ENCODE measurements at regions not wholly inside any gene's neighbourhood (a gene's known extent, or its start where the extent isn't known, plus 50 kb on each side); places are given as distances from the start of the nearest gene placed in this dataset.

DNA sequence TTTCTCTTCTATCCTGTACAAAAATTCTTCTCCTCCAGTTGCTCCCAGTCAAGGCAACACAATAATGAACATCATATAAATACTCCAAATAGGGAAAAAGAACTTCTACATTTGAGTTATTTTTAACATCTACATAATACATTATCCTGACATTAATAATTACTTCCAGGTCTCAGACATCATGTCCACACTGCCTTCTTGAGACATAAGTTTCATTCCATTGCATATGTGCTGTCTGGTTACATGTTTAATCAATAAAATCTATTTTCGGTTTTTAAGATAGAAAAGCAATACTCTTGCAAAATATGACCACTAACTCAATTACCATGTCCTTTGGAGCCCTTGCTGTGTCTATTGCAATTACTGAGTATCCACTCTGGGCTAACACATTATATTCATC is 881.9 kb downstream of the GALC start:
- Histone ChIP-seq H3K27ac (ENCODE audit: low read length) (no peak overlapping the region), H3K36me3 (ENCODE audit: insufficient read depth, low read length) (no peaks in the 10 kb centered on the region), H2AFZ (ENCODE audit: low read depth, low read length) (no peak overlapping the region), H3K9me3 (ENCODE audit: insufficient read depth, low read length, severe bottlenecking) (no peaks in the 10 kb centered on the region), H3K4me3 (ENCODE audit: low read depth in 1 of 2, low read length in 2 of 2) (no peak overlapping the region), H4K20me1 (ENCODE audit: insufficient read depth, low read length) (no peaks in the 10 kb centered on the region), H3K27me3 (ENCODE audit: insufficient read depth, low read length, poor library complexity) (no peaks in the 10 kb centered on the region), H3K79me2 (ENCODE audit: insufficient read depth, low read length) (no peaks in the 10 kb centered on the region), H3K9ac (ENCODE audit: low read depth, low read length) (no peak overlapping the region), H3K4me2 (ENCODE audit: insufficient read depth, low read length) (no peak overlapping the region), H3K4me1 (ENCODE audit: insufficient read depth, low read length) (no peaks in the 10 kb centered on the region)
- no peak for ATAC-seq (ENCODE audit: insufficient read depth, low read depth)
- no peak for DNase-seq
- TF ChIP-seq EZH2 (IDR thresholded peaks at IDR 0.05; ENCODE audit: borderline replicate concordance, low read depth, low read length, severe bottlenecking) = no peak

DNA sequence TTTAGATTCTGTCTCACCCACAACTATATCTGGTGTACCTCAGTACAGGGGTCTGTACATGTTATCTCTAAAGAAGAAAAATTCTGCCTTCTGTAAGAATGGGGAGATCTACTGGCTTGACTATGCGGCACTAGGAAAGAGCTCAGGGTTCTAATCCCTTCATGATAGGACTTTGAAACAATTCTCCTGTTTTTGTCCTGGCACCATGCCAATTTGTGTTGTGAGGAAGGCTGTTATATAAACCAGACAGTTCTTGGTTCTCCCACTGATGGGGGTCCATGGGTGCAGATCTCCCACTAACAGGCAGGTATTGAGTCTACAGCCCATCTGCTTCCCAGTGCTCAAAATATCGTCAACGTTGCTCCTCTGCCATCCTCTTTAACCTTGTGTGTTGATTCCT is 883.7 kb downstream of the GALC start:
- no peaks in the 10 kb centered on the region for H3K4me1 ChIP-seq (ENCODE audit: insufficient read depth, low read length)
- H3K27me3 ChIP-seq (ENCODE audit: insufficient read depth, low read length, poor library complexity) = no peaks in the 10 kb centered on the region
- no peak overlapping the region for H3K4me3 ChIP-seq (ENCODE audit: low read depth in 1 of 2, low read length in 2 of 2)
- H3K27ac ChIP-seq (ENCODE audit: low read length) = no peak overlapping the region
- H3K79me2 ChIP-seq (ENCODE audit: insufficient read depth, low read length) = no peaks in the 10 kb centered on the region
- no peak overlapping the region for H3K4me2 ChIP-seq (ENCODE audit: insufficient read depth, low read length)
- TF ChIP-seq EZH2 (IDR thresholded peaks at IDR 0.05; ENCODE audit: borderline replicate concordance, low read depth, low read length, severe bottlenecking) = no peak
- TF ChIP-seq, protein P1, sequence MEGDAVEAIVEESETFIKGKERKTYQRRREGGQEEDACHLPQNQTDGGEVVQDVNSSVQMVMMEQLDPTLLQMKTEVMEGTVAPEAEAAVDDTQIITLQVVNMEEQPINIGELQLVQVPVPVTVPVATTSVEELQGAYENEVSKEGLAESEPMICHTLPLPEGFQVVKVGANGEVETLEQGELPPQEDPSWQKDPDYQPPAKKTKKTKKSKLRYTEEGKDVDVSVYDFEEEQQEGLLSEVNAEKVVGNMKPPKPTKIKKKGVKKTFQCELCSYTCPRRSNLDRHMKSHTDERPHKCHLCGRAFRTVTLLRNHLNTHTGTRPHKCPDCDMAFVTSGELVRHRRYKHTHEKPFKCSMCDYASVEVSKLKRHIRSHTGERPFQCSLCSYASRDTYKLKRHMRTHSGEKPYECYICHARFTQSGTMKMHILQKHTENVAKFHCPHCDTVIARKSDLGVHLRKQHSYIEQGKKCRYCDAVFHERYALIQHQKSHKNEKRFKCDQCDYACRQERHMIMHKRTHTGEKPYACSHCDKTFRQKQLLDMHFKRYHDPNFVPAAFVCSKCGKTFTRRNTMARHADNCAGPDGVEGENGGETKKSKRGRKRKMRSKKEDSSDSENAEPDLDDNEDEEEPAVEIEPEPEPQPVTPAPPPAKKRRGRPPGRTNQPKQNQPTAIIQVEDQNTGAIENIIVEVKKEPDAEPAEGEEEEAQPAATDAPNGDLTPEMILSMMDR (IDR thresholded peaks at IDR 0.05; ENCODE audit: borderline replicate concordance, extremely low read depth, low read length, poor library complexity, severe bottlenecking) = no peak
- H3K9ac ChIP-seq (ENCODE audit: low read depth, low read length) = no peak overlapping the region
- no peaks in the 10 kb centered on the region for H3K9me3 ChIP-seq (ENCODE audit: insufficient read depth, low read length, severe bottlenecking)
- ATAC-seq (ENCODE audit: insufficient read depth, low read depth) (no peak), DNase-seq (no peak)
- H3K36me3 ChIP-seq (ENCODE audit: insufficient read depth, low read length) = no peaks in the 10 kb centered on the region
- H2AFZ ChIP-seq (ENCODE audit: low read depth, low read length) = no peak overlapping the region
- H4K20me1 ChIP-seq (ENCODE audit: insufficient read depth, low read length) = no peaks in the 10 kb centered on the region

DNA sequence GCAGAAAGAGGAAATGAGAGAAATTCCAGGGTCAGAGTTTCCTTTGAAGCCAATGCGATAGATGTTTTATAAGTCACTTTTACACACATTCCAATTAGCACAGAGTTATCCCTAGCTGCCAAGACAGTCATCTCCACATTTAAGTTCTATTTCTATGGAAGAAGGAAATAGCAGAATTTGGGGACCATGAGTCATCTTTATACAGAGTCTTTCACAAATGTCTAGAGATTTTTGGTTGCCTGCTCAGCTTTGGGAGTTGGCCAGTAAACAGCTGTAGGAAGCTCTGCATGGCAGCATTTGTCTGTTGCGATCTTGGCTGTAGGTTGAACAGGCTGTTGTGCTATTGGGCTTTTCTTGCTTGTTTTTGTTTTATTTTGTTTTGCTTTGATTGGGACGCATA is 884.3 kb downstream of the GALC start:
- H3K9me3 ChIP-seq (ENCODE audit: insufficient read depth, low read length, severe bottlenecking) = no peaks in the 10 kb centered on the region
- no peaks in the 10 kb centered on the region for H3K36me3 ChIP-seq (ENCODE audit: insufficient read depth, low read length)
- no peaks in the 10 kb centered on the region for H3K4me1 ChIP-seq (ENCODE audit: insufficient read depth, low read length)
- H3K27ac ChIP-seq (ENCODE audit: low read length) = no peak overlapping the region
- H2AFZ ChIP-seq (ENCODE audit: low read depth, low read length) = no peak overlapping the region
- H4K20me1 ChIP-seq (ENCODE audit: insufficient read depth, low read length) = no peaks in the 10 kb centered on the region
- no peak overlapping the region for H3K9ac ChIP-seq (ENCODE audit: low read depth, low read length)
- no peak for TF ChIP-seq EZH2 (IDR thresholded peaks at IDR 0.05; ENCODE audit: borderline replicate concordance, low read depth, low read length, severe bottlenecking)
- TF ChIP-seq, protein P1 (IDR thresholded peaks at IDR 0.05; ENCODE audit: borderline replicate concordance, extremely low read depth, low read length, poor library complexity, severe bottlenecking) = no peak
- DNase-seq (no peak), ATAC-seq (ENCODE audit: insufficient read depth, low read depth) (no peak)
- H3K27me3 ChIP-seq (ENCODE audit: insufficient read depth, low read length, poor library complexity) = no peaks in the 10 kb centered on the region
- H3K79me2 ChIP-seq (ENCODE audit: insufficient read depth, low read length) = no peaks in the 10 kb centered on the region
- H3K4me2 ChIP-seq (ENCODE audit: insufficient read depth, low read length) = no peak overlapping the region
- no peak overlapping the region for H3K4me3 ChIP-seq (ENCODE audit: low read depth in 1 of 2, low read length in 2 of 2)

DNA sequence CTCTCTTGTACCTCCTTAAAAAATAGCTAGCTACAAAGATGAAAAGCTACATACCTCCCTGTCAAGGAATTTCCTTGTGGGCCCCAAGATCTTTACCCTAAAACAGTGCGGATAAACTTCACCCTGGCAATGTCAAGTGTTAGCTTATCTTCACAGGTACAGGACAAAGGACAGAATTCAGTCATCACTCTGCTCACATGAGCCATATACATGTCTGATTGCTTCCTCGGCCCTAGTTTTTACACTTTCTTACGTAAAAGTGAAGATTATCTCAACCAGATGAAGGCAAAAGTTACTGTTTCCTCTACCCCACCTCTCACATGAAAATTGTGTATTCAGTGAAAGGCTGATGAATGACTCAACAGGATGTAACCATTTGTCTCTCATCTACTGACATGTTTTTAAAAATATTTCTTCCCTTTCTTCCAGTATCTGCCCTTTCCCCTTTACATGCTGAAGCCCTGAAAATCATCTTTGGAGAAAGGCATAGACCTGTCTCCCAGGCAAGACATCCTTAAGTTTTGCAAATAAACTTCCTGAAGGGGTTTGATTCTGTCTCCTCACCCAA is 890.1 kb downstream of the GALC start:
- Histone ChIP-seq H3K36me3 (ENCODE audit: insufficient read depth, low read length) (no peaks in the 10 kb centered on the region), H3K9me3 (ENCODE audit: insufficient read depth, low read length, severe bottlenecking) (no peaks in the 10 kb centered on the region), H3K79me2 (ENCODE audit: insufficient read depth, low read length) (no peaks in the 10 kb centered on the region), H2AFZ (ENCODE audit: low read depth, low read length) (no peak overlapping the region), H3K9ac (ENCODE audit: low read depth, low read length) (no peak overlapping the region), H3K4me2 (ENCODE audit: insufficient read depth, low read length) (no peak overlapping the region), H3K4me1 (ENCODE audit: insufficient read depth, low read length) (no peaks in the 10 kb centered on the region), H4K20me1 (ENCODE audit: insufficient read depth, low read length) (no peaks in the 10 kb centered on the region), H3K27me3 (ENCODE audit: insufficient read depth, low read length, poor library complexity) (no peaks in the 10 kb centered on the region), H3K27ac (ENCODE audit: low read length) (no peak overlapping the region), H3K4me3 (ENCODE audit: low read depth in 1 of 2, low read length in 2 of 2) (no peak overlapping the region)
- TF ChIP-seq, protein P1 (IDR thresholded peaks at IDR 0.05; ENCODE audit: borderline replicate concordance, extremely low read depth, low read length, poor library complexity, severe bottlenecking) = no peak
- no peak for TF ChIP-seq EZH2 (IDR thresholded peaks at IDR 0.05; ENCODE audit: borderline replicate concordance, low read depth, low read length, severe bottlenecking)
- no peak for ATAC-seq (ENCODE audit: insufficient read depth, low read depth)
- no peak for DNase-seq
